ENCODE measurements at regions not wholly inside any gene's neighbourhood (a gene's known extent, or its start where the extent isn't known, plus 50 kb on each side); places are given as distances from the start of the nearest gene placed in this dataset.

GRCh38 chr22:35202376-35202775 is 54.9 kb upstream of the HMGXB4 start:
- H3K4me1 ChIP-seq (ENCODE audit: control insufficient read depth in 1 of 2, insufficient read depth in 2 of 2, low read length in 2 of 2), result no peaks in the 10 kb centered on the region
- intact Hi-C loops (cut with micrococcal nuclease), result no loop called here
- DNase-seq, result no peak
- H3K9ac ChIP-seq (ENCODE audit: insufficient read depth, low read length, poor library complexity, severe bottlenecking), result no peak overlapping the region
- H3K9me3 ChIP-seq (replicated peaks in 1 of 2; ENCODE audit: control insufficient read depth in 1 of 2, insufficient read depth in 1 of 2, low read length in 2 of 2), result no peaks in the 10 kb centered on the region
- H3K9me3 Mint-ChIP-seq, result peaks cover 0 to 4% (median 1%) of the 10 kb centered on the region in 7 donors
- no peaks in the 10 kb centered on the region for H3K4me1 Mint-ChIP-seq
- H2AFZ ChIP-seq (ENCODE audit: insufficient read depth, low read depth, low read length, poor library complexity, severe bottlenecking), result no peak overlapping the region
- no peak for TF ChIP-seq CTCF (IDR thresholded peaks at IDR 0.05)
- no peaks in the 10 kb centered on the region for H3K27me3 ChIP-seq (ENCODE audit: control insufficient read depth in 2 of 2, insufficient read depth in 2 of 2, low read length in 2 of 2)
- H3K4me3 ChIP-seq (replicated peaks in 1 of 3; ENCODE audit: low read depth in 2 of 3, low read length in 3 of 3), result no peak overlapping the region
- H3K36me3 ChIP-seq (replicated peaks in 1 of 2; ENCODE audit: control insufficient read depth in 1 of 2, insufficient read depth in 2 of 2, low read length in 2 of 2), result no peaks in the 10 kb centered on the region
- peaks cover 1 to 14% (median 13%) of the 10 kb centered on the region in 3 donors for H3K27me3 Mint-ChIP-seq (ENCODE audit: low read depth in 3 of 3)
- H3K79me2 ChIP-seq (ENCODE audit: insufficient read depth, low read length), result no peaks in the 10 kb centered on the region
- H3K27ac ChIP-seq (ENCODE audit: low read depth in 1 of 2, low read length in 2 of 2), result no peak overlapping the region
- H4K20me1 ChIP-seq (ENCODE audit: insufficient read depth, low read length), result no peaks in the 10 kb centered on the region
- no peak overlapping the region for H3K27ac Mint-ChIP-seq
- H3K4me3 Mint-ChIP-seq, result no peak overlapping the region
- no peaks in the 10 kb centered on the region for H3K36me3 Mint-ChIP-seq
- no peak overlapping the region for H3K4me2 ChIP-seq (replicated peaks; ENCODE audit: extremely low read depth, low read length, poor library complexity, severe bottlenecking)

- Histone ChIP-seq H2AFZ (ENCODE audit: insufficient read depth, low read depth, low read length, poor library complexity, severe bottlenecking) (no peak overlapping the region), H3K9ac (ENCODE audit: insufficient read depth, low read length, poor library complexity, severe bottlenecking) (no peak overlapping the region), H3K79me2 (ENCODE audit: insufficient read depth, low read length) (no peaks in the 10 kb centered on the region), H4K20me1 (ENCODE audit: insufficient read depth, low read length) (no peaks in the 10 kb centered on the region), H3K9me3 (replicated peaks in 1 of 2; ENCODE audit: control insufficient read depth in 1 of 2, insufficient read depth in 1 of 2, low read length in 2 of 2) (no peaks in the 10 kb centered on the region), H3K4me2 (replicated peaks; ENCODE audit: extremely low read depth, low read length, poor library complexity, severe bottlenecking) (no peak overlapping the region), H3K27ac (ENCODE audit: low read depth in 1 of 2, low read length in 2 of 2) (no peak overlapping the region), H3K27me3 (ENCODE audit: control insufficient read depth in 2 of 2, insufficient read depth in 2 of 2, low read length in 2 of 2) (no peaks in the 10 kb centered on the region), H3K4me3 (replicated peaks in 1 of 3; ENCODE audit: low read depth in 2 of 3, low read length in 3 of 3) (no peak overlapping the region), H3K4me1 (ENCODE audit: control insufficient read depth in 1 of 2, insufficient read depth in 2 of 2, low read length in 2 of 2) (no peaks in the 10 kb centered on the region), H3K36me3 (replicated peaks in 1 of 2; ENCODE audit: control insufficient read depth in 1 of 2, insufficient read depth in 2 of 2, low read length in 2 of 2) (no peaks in the 10 kb centered on the region)
- no peak overlapping the region for H3K4me3 Mint-ChIP-seq
- H3K4me1 Mint-ChIP-seq, result no peaks in the 10 kb centered on the region
- no peak for TF ChIP-seq CTCF (IDR thresholded peaks at IDR 0.05)
- 97% methylated on average over 2 of the region's 2 CpGs for WGBS (ENCODE audit: insufficient coverage)
- intact Hi-C loops (cut with micrococcal nuclease), result no loop called here
- no peaks in the 10 kb centered on the region for H3K36me3 Mint-ChIP-seq
- peaks cover 1 to 9% (median 4%) of the 10 kb centered on the region in 3 donors for H3K27me3 Mint-ChIP-seq (ENCODE audit: low read depth in 3 of 3)
- H3K27ac Mint-ChIP-seq, result no peak overlapping the region
- DNase-seq, result no peak
- peaks cover 0 to 4% (median 1%) of the 10 kb centered on the region in 7 donors for H3K9me3 Mint-ChIP-seq
These were observed 53.7 kb upstream of the HMGXB4 start for GRCh38 chr22:35203583-35203982.
